GM21381 (cell line): ENCODE measurements at regions not wholly inside any gene's neighbourhood (a gene's known extent, or its start where the extent isn't known, plus 50 kb on each side); places are given as distances from the start of the nearest gene placed in this dataset.
A peak's percentile ranks its signal among the peaks of the same experiment; 100 is the strongest.
"Not testable (repeated sequence)": the region's sequence is repeated elsewhere in the genome, so short reads cannot be mapped to it uniquely, and the experiment has no call there.

ENCODE experiments used
- ATAC-seq: cut with Tn5 transposase; IDR thresholded peaks from one replicate; pipeline ENCODE4 v1.9.1; 2021; ENCODE audit warnings: mild to moderate bottlenecking, moderate library complexity; ENCODE audit not compliant: unreplicated experiment

- ATAC-seq = no peak
Measured at GRCh38 chr4:59455751-59456150, 1744.4 kb upstream of the ADGRL3 start.

- no peak for ATAC-seq
Measured at GRCh38 chr4:59457576-59457975, 1742.5 kb upstream of the ADGRL3 start.

- no peak for ATAC-seq
Measured at GRCh38 chr4:59484944-59485343, 1715.2 kb upstream of the ADGRL3 start.

- ATAC-seq = no peak
Measured at GRCh38 chr4:59500103-59500502, 1700.0 kb upstream of the ADGRL3 start.

- no peak for ATAC-seq
Measured at GRCh38 chr4:59503731-59504130, 1696.4 kb upstream of the ADGRL3 start.

GRCh38 chr4:59511809-59512208, 1688.3 kb upstream of the ADGRL3 start:
- not testable (repeated sequence) for ATAC-seq

- no peak for ATAC-seq
Measured at GRCh38 chr4:59517007-59517406, 1683.1 kb upstream of the ADGRL3 start.

GRCh38 chr4:59518005-59518823, 1681.9 kb upstream of the ADGRL3 start:
- ATAC-seq = no peak

GRCh38 chr4:59525885-59526284, 1674.2 kb upstream of the ADGRL3 start:
- ATAC-seq = no peak

- ATAC-seq = no peak
Measured at GRCh38 chr4:59535541-59535940, 1664.6 kb upstream of the ADGRL3 start.

GRCh38 chr4:59536428-59536827, 1663.7 kb upstream of the ADGRL3 start:
- ATAC-seq = no peak

- no peak for ATAC-seq
Measured at GRCh38 chr4:59537246-59537886, 1662.8 kb upstream of the ADGRL3 start.

GRCh38 chr4:59539401-59539800, 1660.7 kb upstream of the ADGRL3 start:
- ATAC-seq = no peak

GRCh38 chr4:59540311-59540710, 1659.8 kb upstream of the ADGRL3 start:
- no peak for ATAC-seq

GRCh38 chr4:59553063-59553720, 1646.9 kb upstream of the ADGRL3 start:
- peak; percentile 97 for ATAC-seq

- ATAC-seq = peak; percentile 59
Measured at GRCh38 chr4:59553721-59554091, 1646.4 kb upstream of the ADGRL3 start.

- ATAC-seq = not testable (repeated sequence)
Measured at GRCh38 chr4:59556191-59556590, 1643.9 kb upstream of the ADGRL3 start.

- ATAC-seq = not testable (repeated sequence)
Measured at GRCh38 chr4:59560141-59560648, 1639.9 kb upstream of the ADGRL3 start.

- no peak for ATAC-seq
Measured at GRCh38 chr4:59565836-59566235, 1634.3 kb upstream of the ADGRL3 start.

GRCh38 chr4:59570860-59571476, 1629.2 kb upstream of the ADGRL3 start:
- peak; percentile 81 for ATAC-seq

GRCh38 chr4:59571805-59572430, 1628.2 kb upstream of the ADGRL3 start:
- ATAC-seq = no peak
